A549 (cell line): ENCODE measurements at regions not wholly inside any gene's neighbourhood (a gene's known extent, or its start where the extent isn't known, plus 50 kb on each side); places are given as distances from the start of the nearest gene placed in this dataset.

Experiments used
- ATAC-seq, 2 experiments: fragments of 200-7000 bp in 1 of 2; fragments of >200 bp in 1 of 2; cut with Nextera tagmentation in 1 of 2; cut with Tn5 transposase in 1 of 2; 3 replicates each; pipeline versions ENCODE4 v1.8.0 to v1.9.1; 2018 to 2020; ENCODE audit warnings: mild to moderate bottlenecking in 1 of 2, moderate library complexity in 1 of 2
- CTCF ChIA-PET: fragments of 300-600 bp; sonication (Branson Sonifier 250); formaldehyde crosslinking; extraction: SDS; loops from one replicate; lab custom pipeline; 2021; ENCODE audit warnings: antibody characterized with exemption, inconsistent platforms; lab: Yijun Ruan, JAX
- POLR2A ChIA-PET: fragments of 350-600 bp; formaldehyde crosslinking; extraction: SDS; loops from one replicate; lab custom pipeline; 2021; ENCODE audit warnings: antibody characterized with exemption, inconsistent platforms; lab: Yijun Ruan, JAX
- DNase-seq, 2 experiments: peaks; one replicate each; pipeline versions ENCODE4 v3.0.0 to v3.0.0-alpha.2; 2011 to 2016; ENCODE audit warnings: low read depth in 1 of 2, low spot score in 1 of 2
- FAIRE-seq: peaks from 2 replicates; lab custom pipeline; 2011; peaks lifted over from hg19 to GRCh38; lab: Jason Lieb, UNC
- H3K27ac ChIP-seq, 2 experiments: fragments of >200 bp; sonication (Bioruptor Twin); formaldehyde crosslinking; 3 replicates each; pipeline ENCODE4 v1.5.1; 2016 to 2017
- H3K4me1 ChIP-seq: fragments of >200 bp; sonication (Bioruptor Twin); formaldehyde crosslinking; 3 replicates; pipeline ENCODE4 v1.6.1; 2016
- H3K4me2 ChIP-seq: fragments of >200 bp; sonication (Bioruptor Twin); formaldehyde crosslinking; 3 replicates; pipeline ENCODE4 v1.6.1; 2016
- H3K4me3 ChIP-seq: fragments of >200 bp; sonication (Bioruptor Twin); formaldehyde crosslinking; 3 replicates; pipeline ENCODE4 v1.5.1; 2016
- H3K9me3 ChIP-seq: fragments of >200 bp; sonication (Bioruptor Twin); formaldehyde crosslinking; 3 replicates; pipeline ENCODE4 v1.6.1; 2016
- BHLHE40 ChIP-seq: IDR thresholded peaks from 2 replicates; pipeline ENCODE4 v1.6.1; 2012; ENCODE audit warnings: low read depth, low read length, inconsistent platforms
- CBX2 ChIP-seq: fragments of 200-600 bp; sonication (generic); IDR thresholded peaks from 2 replicates; pipeline ENCODE4 v1.6.1; 2016; ENCODE audit warnings: low read depth, mild to moderate bottlenecking, borderline replicate concordance
- CEBPB ChIP-seq, 2 experiments: fragments of >200 bp in 1 of 2; sonication (Bioruptor Twin) in 1 of 2; formaldehyde crosslinking in 1 of 2; IDR thresholded peaks; 2 replicates each; pipeline ENCODE4 v1.6.1; 2012 to 2016
- CHD2 ChIP-seq: fragments of 150-350 bp; IDR thresholded peaks from 2 replicates; pipeline ENCODE4 v1.6.1; 2014; ENCODE audit warnings: low read length; ENCODE audit not compliant: partially characterized antibody
- EHMT2 ChIP-seq: fragments of 200-600 bp; sonication (generic); IDR thresholded peaks from 2 replicates; pipeline ENCODE4 v1.6.1; 2016; ENCODE audit warnings: antibody characterized with exemption, low read depth, mild to moderate bottlenecking, moderate library complexity
- EP300 ChIP-seq, 2 experiments: fragments of >200 bp; sonication (Bioruptor Twin); formaldehyde crosslinking; IDR thresholded peaks; 2 replicates in 1 of 2; 3 replicates in 1 of 2; pipeline ENCODE4 v1.6.1; 2016 to 2017
- FOXS1 ChIP-seq: fragments of 250-450 bp; sonication (Bioruptor Pico); IDR thresholded peaks from 2 replicates; pipeline ENCODE4 v1.5.0; 2020; ENCODE audit warnings: mild to moderate bottlenecking, moderate library complexity
- HOXA7 ChIP-seq: fragments of 250-450 bp; sonication (Bioruptor Pico); IDR thresholded peaks from 2 replicates; pipeline ENCODE4 v1.5.0; 2020; ENCODE audit warnings: mild to moderate bottlenecking, moderate library complexity
- HOXB5 ChIP-seq: fragments of 250-450 bp; sonication (Bioruptor Pico); IDR thresholded peaks from 2 replicates; pipeline ENCODE4 v1.5.0; 2020; ENCODE audit warnings: mild to moderate bottlenecking, moderate library complexity
- JUN ChIP-seq, 2 experiments: fragments of >200 bp; sonication (Bioruptor Twin); formaldehyde crosslinking; IDR thresholded peaks; 2 replicates in 1 of 2; 3 replicates in 1 of 2; pipeline ENCODE4 v1.6.1; 2016 to 2017
- JUNB ChIP-seq: fragments of >200 bp; sonication (Bioruptor Twin); formaldehyde crosslinking; IDR thresholded peaks from 2 replicates; pipeline ENCODE4 v1.6.1; 2016
- KDM1A ChIP-seq: fragments of 200-600 bp; sonication (generic); IDR thresholded peaks from 2 replicates; pipeline ENCODE4 v1.6.1; 2016; ENCODE audit warnings: low read depth, mild to moderate bottlenecking
- KDM5A ChIP-seq: fragments of 200-600 bp; sonication (generic); IDR thresholded peaks from 2 replicates; pipeline ENCODE4 v1.6.1; 2016; ENCODE audit warnings: antibody characterized with exemption, mild to moderate bottlenecking
- NFE2L2 ChIP-seq: fragments of 150-350 bp; conservative IDR thresholded peaks from 2 replicates; pipeline ENCODE4 v1.6.1; 2014; ENCODE audit warnings: low read length
- NPAS2 ChIP-seq: fragments of 250-450 bp; sonication (Bioruptor Pico); IDR thresholded peaks from 2 replicates; pipeline ENCODE4 v1.8.0; 2022; ENCODE audit warnings: mild to moderate bottlenecking, moderate library complexity, borderline replicate concordance
- NR3C1 ChIP-seq: fragments of >200 bp; sonication (Bioruptor Twin); formaldehyde crosslinking; IDR thresholded peaks from 3 replicates; pipeline ENCODE4 v1.6.1; 2017
- POLR2A ChIP-seq: IDR thresholded peaks from 2 replicates; pipeline ENCODE4 v1.6.1; 2012; ENCODE audit warnings: mild to moderate bottlenecking, low read length
- RAD21 ChIP-seq, 2 experiments: fragments of >200 bp in 1 of 2; sonication (Bioruptor Twin) in 1 of 2; formaldehyde crosslinking in 1 of 2; IDR thresholded peaks in 1 of 2; conservative IDR thresholded peaks in 1 of 2; 2 replicates in 1 of 2; 3 replicates in 1 of 2; pipeline ENCODE4 v1.6.1; 2012 to 2018; ENCODE audit warnings: inconsistent platforms in 1 of 2
- RCOR1 ChIP-seq: fragments of 150-350 bp; IDR thresholded peaks from 2 replicates; pipeline ENCODE4 v1.6.1; 2014; ENCODE audit warnings: antibody characterized with exemption, low read length, low read depth
- RFX5 ChIP-seq: fragments of 450-650 bp; IDR thresholded peaks from 2 replicates; pipeline ENCODE4 v1.7.1; 2014; ENCODE audit warnings: antibody characterized with exemption, mild to moderate bottlenecking, moderate library complexity
- TP53 ChIP-seq: fragments of 250-450 bp; sonication (Bioruptor Pico); IDR thresholded peaks from 2 replicates; pipeline ENCODE4 v1.5.0; 2021; ENCODE audit warnings: mild to moderate bottlenecking, moderate library complexity
- ZC3H11A ChIP-seq: fragments of 450-650 bp; IDR thresholded peaks from 2 replicates; pipeline ENCODE4 v1.6.1; 2014; ENCODE audit warnings: antibody characterized with exemption, mild to moderate bottlenecking
- ZFP36 ChIP-seq: fragments of 450-650 bp; IDR thresholded peaks from 2 replicates; pipeline ENCODE4 v1.6.1; 2014; ENCODE audit warnings: borderline replicate concordance; ENCODE audit not compliant: partially characterized antibody
- ZSCAN20 ChIP-seq: fragments of 250-450 bp; sonication (Bioruptor Pico); IDR thresholded peaks from 2 replicates; pipeline ENCODE4 v1.8.0; 2022; ENCODE audit warnings: mild to moderate bottlenecking, moderate library complexity
- WGBS: methylation state at CpG from one replicate; pipeline ENCODE4 v1.1.6; 2017; ENCODE audit errors: missing lambda C conversion rate; 5-methylcytosine and 5-hydroxymethylcytosine counted together
- TF ChIP-seq, protein P1 (sequence below): IDR thresholded peaks from 2 replicates; pipeline ENCODE4 v1.6.1; 2012; ENCODE audit warnings: low read depth, borderline replicate concordance
- TF ChIP-seq, protein P2 (sequence below): fragments of 250-450 bp; sonication (Bioruptor Pico); IDR thresholded peaks from 2 replicates; pipeline ENCODE4 v1.5.0; 2020; ENCODE audit warnings: low read depth, mild to moderate bottlenecking, moderate library complexity
- TF ChIP-seq, protein P3 (sequence below): IDR thresholded peaks from 2 replicates; pipeline ENCODE4 v1.6.1; 2012
- TF ChIP-seq, protein P4 (sequence below): fragments of >200 bp; sonication (Bioruptor Twin); formaldehyde crosslinking; IDR thresholded peaks from 3 replicates; pipeline ENCODE4 v1.6.1; 2016

DNA sequence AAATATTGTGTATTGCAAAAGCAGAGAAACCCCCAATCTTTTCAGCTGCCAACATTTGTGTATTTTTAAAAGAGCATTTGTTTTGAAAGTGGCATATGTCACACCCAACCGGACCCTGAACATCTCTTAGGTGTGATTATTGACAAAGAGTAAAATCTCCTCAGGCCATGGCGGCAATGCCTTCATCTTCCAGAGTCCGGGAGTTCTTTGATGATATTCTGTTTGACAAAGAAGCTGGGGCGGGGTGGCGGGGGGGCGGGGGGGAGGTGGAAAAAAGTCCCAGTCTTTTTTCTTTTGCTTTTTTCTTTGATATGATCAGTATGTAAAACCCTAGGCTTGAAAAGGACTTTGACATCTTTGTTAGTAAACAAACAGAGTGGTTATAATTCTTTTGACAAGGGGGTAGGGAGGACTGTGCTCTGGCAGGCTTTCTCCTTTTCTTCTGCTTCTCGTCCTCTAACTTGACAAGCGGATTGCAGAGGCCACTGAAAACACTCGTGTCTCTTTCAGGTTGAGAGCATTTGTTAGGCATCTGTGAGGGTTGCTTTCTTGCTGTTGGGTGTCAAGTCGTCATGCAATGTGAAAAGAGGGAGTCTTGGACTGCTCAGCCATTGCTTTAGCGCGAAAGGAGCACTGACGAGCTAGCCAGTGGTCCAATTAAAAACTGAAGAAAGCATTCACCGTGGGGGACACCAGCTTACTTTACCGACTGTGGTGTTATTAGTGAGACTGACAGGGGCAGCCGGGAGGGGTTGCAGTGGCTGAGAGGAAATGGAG is 243.2 kb downstream of the NSUN3 start:
- FAIRE-seq, result no peak
- ChIA-PET POLR2A (no interaction called here), CTCF (no interaction called here)
- Histone ChIP-seq H3K4me1 (no peaks in the 10 kb centered on the region), H3K27ac (no peak overlapping the region), H3K9me3 (no peaks in the 10 kb centered on the region), H3K4me2 (no peak overlapping the region), H3K4me3 (no peak overlapping the region)
- TF ChIP-seq HOXA7, result no peak
- TF ChIP-seq KDM1A, result no peak
- TF ChIP-seq TP53 (CRISPR knock-in tag), result no peak
- no peak for TF ChIP-seq JUN (IDR thresholded peaks at IDR 0.05)
- TF ChIP-seq RFX5, result no peak
- TF ChIP-seq ZFP36, result no peak
- no peak for TF ChIP-seq CBX2
- TF ChIP-seq ZSCAN20, result no peak
- TF ChIP-seq CHD2, result no peak
- TF ChIP-seq FOXS1 (CRISPR knock-in tag), result no peak
- no peak for TF ChIP-seq NFE2L2
- DNase-seq, result no peak
- 45% methylated on average over 16 of the region's 16 CpGs for WGBS
- ATAC-seq, result no peak

DNA sequence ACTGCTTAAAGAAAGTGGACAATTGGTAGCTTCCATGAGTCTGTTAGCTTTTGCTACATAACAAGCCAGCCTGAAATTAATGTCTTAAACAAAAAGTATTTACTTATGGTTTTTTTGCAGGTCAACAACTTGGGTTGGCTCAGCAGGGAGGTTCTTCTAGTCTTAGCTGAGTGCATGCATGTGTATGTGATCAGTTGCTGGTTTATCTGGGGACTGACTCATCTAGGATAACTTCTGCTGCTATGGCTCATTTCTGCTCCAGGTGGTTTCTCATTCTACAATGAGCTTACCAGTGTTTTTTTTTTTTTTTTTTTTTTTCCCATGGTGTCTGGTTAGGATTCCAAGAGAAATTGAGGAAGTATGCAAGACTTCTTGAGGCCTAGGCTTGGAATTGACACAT is 244.7 kb downstream of the NSUN3 start:
- Histone ChIP-seq H3K4me3 (no peak overlapping the region), H3K4me2 (no peak overlapping the region), H3K4me1 (no peaks in the 10 kb centered on the region), H3K9me3 (no peaks in the 10 kb centered on the region), H3K27ac (no peak overlapping the region)
- POLR2A ChIA-PET, result no interaction called here
- FAIRE-seq (no peak), DNase-seq (no peak), ATAC-seq (no peak)
- TF ChIP-seq JUN (IDR thresholded peaks at IDR 0.05) (no peak), KDM5A (no peak), HOXA7 (no peak), TP53 (CRISPR knock-in tag) (no peak)
- TF ChIP-seq, protein P1, sequence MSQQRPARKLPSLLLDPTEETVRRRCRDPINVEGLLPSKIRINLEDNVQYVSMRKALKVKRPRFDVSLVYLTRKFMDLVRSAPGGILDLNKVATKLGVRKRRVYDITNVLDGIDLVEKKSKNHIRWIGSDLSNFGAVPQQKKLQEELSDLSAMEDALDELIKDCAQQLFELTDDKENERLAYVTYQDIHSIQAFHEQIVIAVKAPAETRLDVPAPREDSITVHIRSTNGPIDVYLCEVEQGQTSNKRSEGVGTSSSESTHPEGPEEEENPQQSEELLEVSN, result no peak
- CTCF ChIA-PET, result interaction anchor here (0.7 kb wide), 1 partner anchor 10 kb away, joined by 4 read pairs; no protein-coding TSS in a partner anchor

DNA sequence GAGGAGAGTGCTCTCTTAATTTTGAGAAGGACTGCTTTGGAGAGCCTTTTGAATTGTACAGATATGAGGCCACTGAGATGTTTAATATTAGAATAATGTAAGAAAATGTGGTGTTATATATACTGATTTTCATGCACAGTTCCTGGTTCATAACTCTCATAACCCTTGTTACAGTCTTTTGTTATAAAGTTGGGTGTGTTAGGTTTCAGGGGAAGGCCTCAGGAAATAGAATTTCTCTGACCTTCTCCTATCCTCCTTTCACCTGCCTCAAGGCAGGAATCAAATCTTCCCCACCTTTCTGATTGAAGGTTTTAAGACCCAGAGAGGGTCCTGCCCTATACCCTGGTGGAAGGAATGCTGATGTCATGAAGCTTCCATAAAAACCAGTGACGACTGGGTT is 245.9 kb downstream of the NSUN3 start:
- H3K4me1 ChIP-seq, result no peaks in the 10 kb centered on the region
- POLR2A ChIA-PET, result no interaction called here
- no peak for FAIRE-seq
- no peak for DNase-seq
- 52% methylated on average over 1 of the region's 1 CpG for WGBS
- ATAC-seq, result no peak
- H3K27ac ChIP-seq, result no peak overlapping the region
- TF ChIP-seq ZC3H11A, result no peak
- TF ChIP-seq BHLHE40, result no peak
- TF ChIP-seq NPAS2 (CRISPR knock-in tag), result no peak
- TF ChIP-seq JUNB, result no peak
- no peak for TF ChIP-seq HOXB5 (CRISPR knock-in tag)
- no peak for TF ChIP-seq CEBPB (IDR thresholded peaks at IDR 0.05)
- TF ChIP-seq, protein P2, sequence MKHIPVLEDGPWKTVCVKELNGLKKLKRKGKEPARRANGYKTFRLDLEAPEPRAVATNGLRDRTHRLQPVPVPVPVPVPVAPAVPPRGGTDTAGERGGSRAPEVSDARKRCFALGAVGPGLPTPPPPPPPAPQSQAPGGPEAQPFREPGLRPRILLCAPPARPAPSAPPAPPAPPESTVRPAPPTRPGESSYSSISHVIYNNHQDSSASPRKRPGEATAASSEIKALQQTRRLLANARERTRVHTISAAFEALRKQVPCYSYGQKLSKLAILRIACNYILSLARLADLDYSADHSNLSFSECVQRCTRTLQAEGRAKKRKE (CRISPR knock-in tag), result no peak
- TF ChIP-seq, protein P3, sequence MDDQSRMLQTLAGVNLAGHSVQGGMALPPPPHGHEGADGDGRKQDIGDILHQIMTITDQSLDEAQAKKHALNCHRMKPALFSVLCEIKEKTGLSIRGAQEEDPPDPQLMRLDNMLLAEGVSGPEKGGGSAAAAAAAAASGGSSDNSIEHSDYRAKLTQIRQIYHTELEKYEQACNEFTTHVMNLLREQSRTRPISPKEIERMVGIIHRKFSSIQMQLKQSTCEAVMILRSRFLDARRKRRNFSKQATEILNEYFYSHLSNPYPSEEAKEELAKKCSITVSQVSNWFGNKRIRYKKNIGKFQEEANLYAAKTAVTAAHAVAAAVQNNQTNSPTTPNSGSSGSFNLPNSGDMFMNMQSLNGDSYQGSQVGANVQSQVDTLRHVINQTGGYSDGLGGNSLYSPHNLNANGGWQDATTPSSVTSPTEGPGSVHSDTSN, result no peak
- no peak for TF ChIP-seq RAD21 (conservative IDR thresholded peaks at IDR 0.05 in 1 of 2, IDR thresholded peaks at IDR 0.05 in 1 of 2)
- no peak for TF ChIP-seq POLR2A
- TF ChIP-seq EHMT2, result no peak
- TF ChIP-seq EP300 (IDR thresholded peaks at IDR 0.05), result no peak
- TF ChIP-seq ZSCAN20, result no peak
- TF ChIP-seq NR3C1, result no peak
- TF ChIP-seq RFX5, result no peak
- TF ChIP-seq, protein P4, sequence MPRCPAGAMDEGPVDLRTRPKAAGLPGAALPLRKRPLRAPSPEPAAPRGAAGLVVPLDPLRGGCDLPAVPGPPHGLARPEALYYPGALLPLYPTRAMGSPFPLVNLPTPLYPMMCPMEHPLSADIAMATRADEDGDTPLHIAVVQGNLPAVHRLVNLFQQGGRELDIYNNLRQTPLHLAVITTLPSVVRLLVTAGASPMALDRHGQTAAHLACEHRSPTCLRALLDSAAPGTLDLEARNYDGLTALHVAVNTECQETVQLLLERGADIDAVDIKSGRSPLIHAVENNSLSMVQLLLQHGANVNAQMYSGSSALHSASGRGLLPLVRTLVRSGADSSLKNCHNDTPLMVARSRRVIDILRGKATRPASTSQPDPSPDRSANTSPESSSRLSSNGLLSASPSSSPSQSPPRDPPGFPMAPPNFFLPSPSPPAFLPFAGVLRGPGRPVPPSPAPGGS, result no peak
- no peak for TF ChIP-seq RCOR1
- H3K4me3 ChIP-seq, result no peak overlapping the region
- no peak overlapping the region for H3K4me2 ChIP-seq
- CTCF ChIA-PET, result no interaction called here
- H3K9me3 ChIP-seq, result no peaks in the 10 kb centered on the region
